Panc1 (cell line): ENCODE measurements at regions not wholly inside any gene's neighbourhood (a gene's known extent, or its start where the extent isn't known, plus 50 kb on each side); places are given as distances from the start of the nearest gene placed in this dataset.

ENCODE experiments used
- CTCF ChIP-seq: fragments of 450-650 bp; IDR thresholded peaks from 2 replicates; pipeline ENCODE4 v1.5.1; 2017; ENCODE audit warnings: mild to moderate bottlenecking
- POLR2AphosphoS5 ChIP-seq: IDR thresholded peaks from 2 replicates; pipeline ENCODE4 v1.6.1; 2012; ENCODE audit warnings: mild to moderate bottlenecking, low read depth, low read length, moderate library complexity
- TCF7L2 ChIP-seq: IDR thresholded peaks from 2 replicates; pipeline ENCODE4 v1.6.1; 2011; ENCODE audit warnings: mild to moderate bottlenecking, low read depth, low read length, inconsistent platforms
- TF ChIP-seq, protein P1 (sequence below), 2 experiments: IDR thresholded peaks; 2 replicates each; pipeline ENCODE4 v1.6.1; 2011 to 2012; ENCODE audit warnings: low read depth in 2 of 2, control low read depth in 1 of 2, low read length in 1 of 2, mild to moderate bottlenecking in 1 of 2, moderate library complexity in 1 of 2; ENCODE audit not compliant: insufficient read depth in 1 of 2

DNA sequence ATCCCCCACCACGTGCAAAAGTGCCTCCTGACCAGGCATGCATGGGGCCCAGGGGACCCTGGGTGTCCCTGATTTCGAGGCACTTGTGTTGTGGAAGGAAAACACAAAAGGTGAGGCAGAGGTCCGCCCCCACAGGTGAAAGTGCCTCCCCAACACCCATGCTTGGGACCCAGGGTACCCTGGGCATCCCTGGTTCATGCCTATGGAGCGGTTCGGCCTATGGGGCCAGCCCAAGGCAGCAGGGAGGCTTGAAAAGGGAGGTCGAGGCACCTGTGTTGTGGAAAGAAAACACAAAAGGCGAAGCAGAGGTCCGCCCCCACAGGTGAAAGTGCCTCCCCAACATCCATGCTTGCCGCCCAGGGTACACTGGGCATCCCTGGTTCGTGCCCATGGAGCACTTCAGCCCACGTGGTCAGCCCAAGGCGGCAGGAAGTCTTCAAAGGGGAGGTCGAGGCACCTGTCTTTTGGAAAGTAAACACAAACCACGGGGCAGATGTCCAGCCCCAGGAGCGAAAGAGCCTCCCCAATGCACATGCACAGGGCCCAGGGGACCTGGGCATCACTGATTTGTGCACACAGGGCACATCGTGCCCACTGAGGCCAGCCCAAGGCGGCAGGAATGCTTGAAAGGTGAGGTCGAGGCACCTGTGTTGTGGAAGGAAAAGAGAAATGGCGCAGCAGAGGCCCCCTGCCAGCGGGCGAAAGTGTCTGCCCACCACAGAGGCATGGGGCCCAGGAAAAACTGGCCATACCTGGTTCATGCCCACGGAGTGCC is 375.5 kb downstream of the ALG10 start:
- TF ChIP-seq CTCF: no peak
- no peak for TF ChIP-seq POLR2AphosphoS5
- TF ChIP-seq, protein P1, sequence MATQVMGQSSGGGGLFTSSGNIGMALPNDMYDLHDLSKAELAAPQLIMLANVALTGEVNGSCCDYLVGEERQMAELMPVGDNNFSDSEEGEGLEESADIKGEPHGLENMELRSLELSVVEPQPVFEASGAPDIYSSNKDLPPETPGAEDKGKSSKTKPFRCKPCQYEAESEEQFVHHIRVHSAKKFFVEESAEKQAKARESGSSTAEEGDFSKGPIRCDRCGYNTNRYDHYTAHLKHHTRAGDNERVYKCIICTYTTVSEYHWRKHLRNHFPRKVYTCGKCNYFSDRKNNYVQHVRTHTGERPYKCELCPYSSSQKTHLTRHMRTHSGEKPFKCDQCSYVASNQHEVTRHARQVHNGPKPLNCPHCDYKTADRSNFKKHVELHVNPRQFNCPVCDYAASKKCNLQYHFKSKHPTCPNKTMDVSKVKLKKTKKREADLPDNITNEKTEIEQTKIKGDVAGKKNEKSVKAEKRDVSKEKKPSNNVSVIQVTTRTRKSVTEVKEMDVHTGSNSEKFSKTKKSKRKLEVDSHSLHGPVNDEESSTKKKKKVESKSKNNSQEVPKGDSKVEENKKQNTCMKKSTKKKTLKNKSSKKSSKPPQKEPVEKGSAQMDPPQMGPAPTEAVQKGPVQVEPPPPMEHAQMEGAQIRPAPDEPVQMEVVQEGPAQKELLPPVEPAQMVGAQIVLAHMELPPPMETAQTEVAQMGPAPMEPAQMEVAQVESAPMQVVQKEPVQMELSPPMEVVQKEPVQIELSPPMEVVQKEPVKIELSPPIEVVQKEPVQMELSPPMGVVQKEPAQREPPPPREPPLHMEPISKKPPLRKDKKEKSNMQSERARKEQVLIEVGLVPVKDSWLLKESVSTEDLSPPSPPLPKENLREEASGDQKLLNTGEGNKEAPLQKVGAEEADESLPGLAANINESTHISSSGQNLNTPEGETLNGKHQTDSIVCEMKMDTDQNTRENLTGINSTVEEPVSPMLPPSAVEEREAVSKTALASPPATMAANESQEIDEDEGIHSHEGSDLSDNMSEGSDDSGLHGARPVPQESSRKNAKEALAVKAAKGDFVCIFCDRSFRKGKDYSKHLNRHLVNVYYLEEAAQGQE (IDR thresholded peaks at IDR 0.05; ENCODE audit: insufficient read depth in 1 of 2, low read depth in 2 of 2, low read length in 1 of 2): no peak
- no peak for TF ChIP-seq TCF7L2
